Liver (tissue), 8 donors: ENCODE measurements at regions not wholly inside any gene's neighbourhood (a gene's known extent, or its start where the extent isn't known, plus 50 kb on each side); places are given as distances from the start of the nearest gene placed in this dataset.

Experiments used
- DNase-seq: peaks from one replicate; pipeline ENCODE4 v3.0.0-alpha.2; 2017; ENCODE audit warnings: low spot score
- H3K27ac ChIP-seq, 2 donors: one replicate each; pipeline ENCODE4 v1.7.0; 2013; ENCODE audit warnings: inconsistent platforms in 2 of 2, low read length in 2 of 2, control low read depth in 1 of 2, low read depth in 1 of 2, mild to moderate bottlenecking in 1 of 2
- H3K27me3 ChIP-seq, 4 donors: one replicate each; pipeline versions ENCODE4 v1.6.1 to v1.7.0; 2013; ENCODE audit warnings: low read length in 3 of 4, inconsistent platforms in 1 of 4, mild to moderate bottlenecking in 1 of 4, moderate library complexity in 1 of 4; ENCODE audit not compliant: control insufficient read depth in 4 of 4, insufficient read depth in 4 of 4
- H3K36me3 ChIP-seq, 4 donors: one replicate each; pipeline versions ENCODE4 v1.6.1 to v1.7.0; 2013; ENCODE audit warnings: low read length in 3 of 4, mild to moderate bottlenecking in 3 of 4, low read depth in 1 of 4, moderate library complexity in 1 of 4; ENCODE audit not compliant: control insufficient read depth in 4 of 4, insufficient read depth in 3 of 4
- H3K4me1 ChIP-seq, 4 donors: one replicate each; pipeline versions ENCODE4 v1.6.1 to v1.7.0; 2013; ENCODE audit warnings: low read length in 3 of 4, mild to moderate bottlenecking in 3 of 4, moderate library complexity in 1 of 4; ENCODE audit not compliant: control insufficient read depth in 4 of 4, insufficient read depth in 4 of 4
- H3K4me3 ChIP-seq, 3 donors: one replicate each; pipeline versions ENCODE4 v1.6.1 to v1.7.0; 2013; ENCODE audit warnings: low read length in 3 of 3, control low read depth in 1 of 3, low read depth in 1 of 3, mild to moderate bottlenecking in 1 of 3
- H3K9ac ChIP-seq, 2 donors: one replicate each; pipeline ENCODE4 v1.7.0; 2013; ENCODE audit warnings: low read length in 2 of 2, mild to moderate bottlenecking in 2 of 2, moderate library complexity in 2 of 2, control low read depth in 1 of 2, low read depth in 1 of 2
- H3K9me3 ChIP-seq, 4 donors: one replicate each; pipeline versions ENCODE4 v1.6.1 to v1.7.0; 2013; ENCODE audit warnings: low read length in 3 of 4; ENCODE audit not compliant: control insufficient read depth in 4 of 4
- ATF3 ChIP-seq: IDR thresholded peaks from 2 replicates; pipeline ENCODE4 v1.6.1; 2016; ENCODE audit warnings: antibody characterized with exemption
- CTCF ChIP-seq: fragments of 150-350 bp; IDR thresholded peaks from 2 replicates; pipeline ENCODE4 v1.5.1; 2017; ENCODE audit warnings: improper control_type of control experiment, low read depth, low read length; ENCODE audit not compliant: missing input control
- EGR1 ChIP-seq, 2 donors: IDR thresholded peaks; 2 replicates each; pipeline ENCODE4 v1.6.1; 2016 to 2018; ENCODE audit warnings: antibody characterized with exemption in 2 of 2, low read depth in 2 of 2
- FOXA2 ChIP-seq: IDR thresholded peaks from 2 replicates; pipeline ENCODE4 v1.6.1; 2016; ENCODE audit warnings: antibody characterized with exemption
- GABPA ChIP-seq, 2 donors: IDR thresholded peaks in 1 of 2; conservative IDR thresholded peaks in 1 of 2; 2 replicates each; pipeline ENCODE4 v1.6.1; 2016; ENCODE audit warnings: antibody characterized with exemption in 2 of 2, mild to moderate bottlenecking in 1 of 2, moderate library complexity in 1 of 2
- HNF4A ChIP-seq, 2 donors: conservative IDR thresholded peaks; 2 replicates each; pipeline ENCODE4 v1.6.1; 2016; ENCODE audit warnings: antibody characterized with exemption in 2 of 2, mild to moderate bottlenecking in 2 of 2
- HNF4G ChIP-seq: IDR thresholded peaks from 2 replicates; pipeline ENCODE4 v1.6.1; 2016; ENCODE audit warnings: antibody characterized with exemption
- JUND ChIP-seq, 2 donors: IDR thresholded peaks; 2 replicates each; pipeline ENCODE4 v1.6.1; 2016; ENCODE audit warnings: antibody characterized with exemption in 2 of 2
- MAX ChIP-seq: IDR thresholded peaks from 2 replicates; pipeline ENCODE4 v1.6.1; 2016; ENCODE audit warnings: antibody characterized with exemption
- NR2F2 ChIP-seq: IDR thresholded peaks from 2 replicates; pipeline ENCODE4 v1.6.1; 2016; ENCODE audit warnings: antibody characterized with exemption
- RAD21 ChIP-seq, 2 donors: IDR thresholded peaks; 2 replicates each; pipeline ENCODE4 v1.6.1; 2016; ENCODE audit warnings: antibody characterized with exemption in 2 of 2, mild to moderate bottlenecking in 2 of 2
- REST ChIP-seq: IDR thresholded peaks from 2 replicates; pipeline ENCODE4 v1.6.1; 2016; ENCODE audit warnings: antibody characterized with exemption, mild to moderate bottlenecking
- RXRA ChIP-seq, 2 donors: IDR thresholded peaks; 2 replicates each; pipeline ENCODE4 v1.6.1; 2017 to 2018; ENCODE audit warnings: antibody characterized with exemption in 2 of 2, mild to moderate bottlenecking in 1 of 2
- SP1 ChIP-seq: IDR thresholded peaks from 2 replicates; pipeline ENCODE4 v1.6.1; 2018; ENCODE audit warnings: antibody characterized with exemption, mild to moderate bottlenecking
- TAF1 ChIP-seq: conservative IDR thresholded peaks from 2 replicates; pipeline ENCODE4 v1.6.1; 2016; ENCODE audit warnings: antibody characterized with exemption, mild to moderate bottlenecking
- YY1 ChIP-seq: IDR thresholded peaks from 2 replicates; pipeline ENCODE4 v1.6.1; 2016; ENCODE audit warnings: antibody characterized with exemption, mild to moderate bottlenecking
- ZBTB33 ChIP-seq: IDR thresholded peaks from 2 replicates; pipeline ENCODE4 v1.6.1; 2016; ENCODE audit warnings: antibody characterized with exemption
- WGBS: extraction: QIAGEN DNeasy Blood & Tissue Kit; methylation state at CpG from one replicate; pipeline ENCODE4 v1.1.7; 2013; 5-methylcytosine and 5-hydroxymethylcytosine counted together
- donor health status: healthy.
- donor health status: healthy.
- donor health status: healthy.
- donor health status: healthy.
- donor health status: healthy.

- no peak overlapping the region for H3K4me3 ChIP-seq
- H3K27ac ChIP-seq, result no peak overlapping the region
- TF ChIP-seq MAX (no peak), ZBTB33 (no peak), YY1 (no peak), REST (no peak), HNF4A (conservative IDR thresholded peaks at IDR 0.05) (no peak), RAD21 (IDR thresholded peaks at IDR 0.05) (no peak), SP1 (no peak), HNF4G (no peak), NR2F2 (no peak), JUND (IDR thresholded peaks at IDR 0.05) (no peak), TAF1 (no peak)
Measured at GRCh38 chr4:15171725-15172124, 169.4 kb downstream of the CPEB2 start.

GRCh38 chr4:15173251-15173650, 171.0 kb downstream of the CPEB2 start:
- no peaks in the 10 kb centered on the region for H3K36me3 ChIP-seq
- H3K9me3 ChIP-seq, result peaks cover 0 to 7% (median 4%) of the 10 kb centered on the region in 4 donors
- no peak overlapping the region for H3K4me3 ChIP-seq
- no peak for TF ChIP-seq HNF4G
- TF ChIP-seq MAX, result no peak
- no peak for TF ChIP-seq CTCF
- TF ChIP-seq ZBTB33, result no peak
- TF ChIP-seq JUND (IDR thresholded peaks at IDR 0.05), result no peak
- no peak for TF ChIP-seq HNF4A (conservative IDR thresholded peaks at IDR 0.05)
- no peak for TF ChIP-seq TAF1
- no peak for TF ChIP-seq ATF3
- TF ChIP-seq GABPA (IDR thresholded peaks at IDR 0.05 in 1 of 2, conservative IDR thresholded peaks at IDR 0.05 in 1 of 2), result no peak
- no peak for TF ChIP-seq FOXA2
- TF ChIP-seq YY1, result no peak
- no peak for TF ChIP-seq NR2F2
- no peak for TF ChIP-seq REST
- no peak for TF ChIP-seq RAD21 (IDR thresholded peaks at IDR 0.05)
- TF ChIP-seq RXRA (IDR thresholded peaks at IDR 0.05), result no peak
- TF ChIP-seq EGR1 (IDR thresholded peaks at IDR 0.05; ENCODE audit: low read depth in 2 of 2), result no peak
- no peak for TF ChIP-seq SP1
- no peak overlapping the region for H3K9ac ChIP-seq
- H3K27ac ChIP-seq, result no peak overlapping the region
- H3K4me1 ChIP-seq, result no peaks in the 10 kb centered on the region
- no peaks in the 10 kb centered on the region for H3K27me3 ChIP-seq
- 89% methylated on average over 4 of the region's 4 CpGs for WGBS
- DNase-seq, result no peak

More at GRCh38 chr4:15171725-15172124, 169.4 kb downstream of the CPEB2 start:
- peaks cover 0 to 7% (median 4%) of the 10 kb centered on the region in 4 donors for H3K9me3 ChIP-seq
- H3K9ac ChIP-seq, result no peak overlapping the region
- peaks cover 0 to 2% (median 1%) of the 10 kb centered on the region in 4 donors for H3K4me1 ChIP-seq
- no peak for DNase-seq
- H3K27me3 ChIP-seq, result no peaks in the 10 kb centered on the region
- H3K36me3 ChIP-seq, result no peaks in the 10 kb centered on the region
